Hindlimb muscle (tissue), 1 donor: ENCODE measurements at regions not wholly inside any gene's neighbourhood (a gene's known extent, or its start where the extent isn't known, plus 50 kb on each side); places are given as distances from the start of the nearest gene placed in this dataset.

Experiments
- DNase-seq: peaks from one replicate; pipeline ENCODE4 v3.0.0-alpha.2; 2013

DNA sequence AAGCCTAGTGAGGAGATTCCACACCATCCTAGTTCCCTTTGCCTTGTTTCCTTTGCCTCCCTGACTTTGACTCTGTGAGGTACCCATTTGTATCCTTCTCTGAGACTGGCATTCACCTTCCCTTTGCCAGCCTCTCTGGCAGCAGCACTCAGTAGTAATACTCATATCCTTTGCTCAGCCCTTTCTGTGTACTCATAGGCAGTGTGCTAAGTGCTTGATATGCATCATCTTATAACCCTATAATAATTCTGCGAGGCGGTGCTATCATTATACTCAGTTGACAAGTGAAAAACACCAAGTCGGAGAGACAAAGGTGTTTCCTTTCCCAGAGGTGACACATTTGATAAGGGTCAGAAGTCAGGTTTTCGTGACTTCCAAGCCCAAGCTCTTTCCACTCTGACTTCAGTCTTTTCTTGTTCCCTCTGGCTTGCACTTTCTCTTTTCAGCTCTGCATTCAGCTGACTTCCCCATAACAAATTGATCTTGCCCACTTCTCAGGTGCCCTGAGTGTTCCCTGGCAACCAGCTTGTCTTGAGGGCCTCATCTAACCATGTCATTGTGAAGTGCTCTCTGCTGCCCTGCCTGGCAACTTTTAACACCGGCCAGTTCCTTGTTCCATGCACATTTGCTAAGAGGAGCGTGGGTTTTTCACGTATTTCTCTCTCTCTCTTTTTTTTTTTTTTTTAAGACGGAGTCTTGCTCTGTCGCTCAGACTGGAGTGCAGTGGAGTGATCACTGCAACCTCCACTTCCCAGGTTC lies 94.5 kb upstream of the UPP2 start:
- no peak for DNase-seq

DNA sequence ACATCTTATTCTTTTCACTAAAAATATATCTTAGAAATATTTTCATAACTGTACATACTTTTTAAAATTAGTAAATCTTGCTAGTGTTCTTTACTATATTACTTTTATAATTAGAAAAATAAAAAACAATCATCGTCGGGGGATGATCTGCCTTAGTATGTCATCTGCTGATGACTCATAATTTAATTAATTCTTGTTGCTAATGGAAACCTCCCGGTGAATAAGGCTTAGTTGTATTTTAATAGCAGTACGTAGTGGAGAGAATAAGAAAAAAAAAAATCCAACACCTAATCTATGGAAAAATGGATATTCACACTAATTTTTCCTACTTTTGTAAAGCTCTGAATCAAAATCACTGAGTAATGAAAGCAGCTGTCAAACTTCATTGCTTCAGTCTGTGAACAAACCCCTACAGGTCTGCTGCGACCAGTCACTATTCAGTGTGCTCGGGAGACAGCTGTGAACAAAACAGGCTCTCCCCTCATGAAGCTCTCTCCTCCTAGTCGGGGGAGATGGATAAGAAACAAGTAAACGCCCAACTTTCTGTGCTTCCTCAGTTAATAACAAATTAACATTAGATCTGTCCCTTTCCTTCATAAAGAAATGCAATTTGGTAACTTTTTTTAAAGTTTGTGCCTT lies 97.4 kb upstream of the UPP2 start:
- no peak for DNase-seq

DNA sequence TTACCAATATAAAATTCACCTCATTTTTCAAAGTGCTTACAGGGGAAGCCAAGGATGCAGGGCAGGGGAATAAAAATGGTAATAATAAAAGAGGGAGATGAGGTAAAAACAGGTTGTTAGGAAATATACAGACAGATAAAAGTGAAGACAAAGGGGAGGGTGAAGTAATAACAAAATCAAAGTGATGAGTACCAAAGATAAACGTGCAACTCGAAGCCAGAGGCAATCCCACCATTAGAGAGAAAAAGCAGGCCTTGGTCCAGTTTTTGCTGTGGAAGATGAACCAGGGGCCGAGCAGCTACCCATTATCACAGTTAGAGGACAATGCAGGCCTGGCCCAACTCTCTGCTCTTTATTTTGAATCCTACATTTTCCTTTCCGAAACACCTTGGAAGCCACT lies 99.6 kb upstream of the UPP2 start:
- DNase-seq: no peak

DNA sequence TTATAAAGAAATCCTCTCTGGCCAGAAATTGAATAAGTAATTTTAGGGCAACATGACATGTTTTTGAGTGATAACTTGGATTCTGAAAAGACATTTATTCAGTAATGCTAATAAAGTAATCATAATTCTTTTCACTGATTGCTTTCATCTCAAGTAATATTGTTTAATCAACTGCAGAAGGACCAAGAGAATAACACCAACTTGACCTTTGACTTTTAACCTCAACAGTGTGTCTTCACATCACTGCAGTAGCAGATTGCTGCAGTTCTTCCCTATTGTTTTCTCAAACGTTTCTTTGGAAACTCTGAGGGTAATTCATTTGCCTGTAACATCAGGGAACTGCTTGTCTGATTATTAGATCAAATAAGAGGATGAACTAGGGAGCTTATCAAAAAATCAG lies 104.9 kb upstream of the UPP2 start:
- no peak for DNase-seq

DNA sequence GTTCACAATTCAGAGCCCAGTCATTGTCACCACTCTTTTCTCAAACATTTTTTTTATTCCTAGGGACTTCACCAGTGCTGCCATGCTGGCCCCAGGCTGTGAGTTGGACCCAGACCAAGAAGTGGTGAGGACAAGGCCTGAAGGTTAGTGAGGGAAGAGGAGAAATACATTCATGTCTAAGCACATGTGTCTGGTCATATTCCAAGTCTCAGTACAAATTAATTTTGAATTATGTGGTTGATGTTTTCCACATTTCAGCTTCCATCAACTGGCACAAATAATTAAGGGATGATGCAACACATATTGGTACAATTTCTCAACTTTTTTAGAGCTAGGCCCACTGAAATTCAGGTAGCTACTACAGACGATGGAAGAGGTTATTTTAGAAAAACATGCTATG lies 106.6 kb upstream of the UPP2 start:
- DNase-seq: no peak

DNA sequence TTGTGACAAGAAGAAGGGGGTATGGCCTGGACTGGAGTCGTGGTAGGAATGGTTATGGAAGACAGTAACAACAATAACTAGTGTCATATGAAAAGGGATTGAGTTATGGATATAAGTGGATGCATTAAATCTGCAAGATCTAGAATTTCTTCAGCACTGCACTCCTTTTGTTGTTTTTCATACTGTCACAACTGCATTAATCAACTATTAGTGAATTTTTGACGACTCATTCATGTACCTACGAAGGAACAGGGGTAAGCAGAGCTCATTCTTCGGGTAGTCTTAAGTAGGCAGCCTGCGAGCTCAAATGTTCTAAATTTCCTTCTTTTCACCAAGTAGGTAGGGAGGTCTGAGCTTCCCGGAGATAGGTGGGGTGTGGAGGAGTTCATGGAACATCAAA lies 109.7 kb upstream of the UPP2 start:
- DNase-seq: no peak

DNA sequence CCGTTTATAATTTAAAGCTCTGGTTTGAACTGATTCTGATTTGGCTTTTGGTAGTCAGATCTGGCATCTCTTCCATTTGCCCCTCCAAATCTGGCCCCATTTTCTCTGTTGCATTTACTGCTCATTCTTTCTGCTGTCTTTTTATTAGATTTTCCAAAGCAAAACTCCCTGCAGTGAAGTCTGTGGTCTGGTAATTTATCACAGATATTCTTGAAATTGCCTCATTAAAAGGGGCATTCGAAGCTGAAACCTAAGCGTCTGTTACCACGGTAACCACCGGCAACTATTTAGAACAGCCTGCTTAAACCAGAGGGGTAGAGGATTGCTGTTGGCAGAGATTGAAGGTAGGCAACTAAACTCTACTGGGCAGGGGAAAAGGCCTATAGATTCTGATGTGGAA lies 111.5 kb upstream of the UPP2 start:
- DNase-seq: no peak

DNA sequence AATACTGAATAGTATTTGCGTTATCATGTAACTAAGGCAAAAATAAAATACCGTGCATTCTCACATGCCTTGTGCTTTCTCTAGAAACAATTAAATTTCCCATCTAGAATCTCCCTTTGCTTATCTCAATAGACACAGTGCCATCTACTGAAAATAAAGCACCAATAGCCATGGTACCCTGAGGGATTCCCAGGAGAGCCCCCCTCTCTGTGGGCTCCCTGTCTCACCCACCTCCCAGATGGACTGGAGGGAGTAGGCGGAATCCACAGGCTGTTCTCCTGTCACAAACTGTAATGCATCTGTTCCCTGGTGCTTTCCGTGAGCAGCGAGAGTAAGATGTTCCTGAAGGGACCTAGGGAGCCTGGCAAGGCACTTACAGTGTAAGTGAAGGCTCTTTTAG lies 112.4 kb upstream of the UPP2 start:
- no peak for DNase-seq

DNA sequence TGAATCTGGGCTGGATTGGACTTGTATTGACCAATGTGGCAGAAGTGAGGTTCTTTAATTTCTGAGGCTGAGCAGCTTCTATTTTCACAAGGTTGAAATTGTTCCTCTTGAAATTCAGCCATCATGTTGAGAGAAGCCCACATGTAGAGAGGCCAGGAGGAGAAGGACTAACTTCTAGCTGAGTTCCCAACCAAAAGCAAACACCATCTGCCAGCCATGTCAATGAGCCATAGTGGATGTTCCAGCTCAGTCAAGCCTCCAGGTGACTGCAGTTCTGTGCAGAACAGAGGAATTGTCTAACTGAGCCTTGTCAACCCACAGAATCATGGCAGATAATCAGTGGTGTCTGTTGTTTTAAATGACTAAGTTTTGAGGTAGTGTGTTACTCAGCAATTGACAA lies 110.6 kb upstream of the ACVR1 start:
- no peak for DNase-seq

DNA sequence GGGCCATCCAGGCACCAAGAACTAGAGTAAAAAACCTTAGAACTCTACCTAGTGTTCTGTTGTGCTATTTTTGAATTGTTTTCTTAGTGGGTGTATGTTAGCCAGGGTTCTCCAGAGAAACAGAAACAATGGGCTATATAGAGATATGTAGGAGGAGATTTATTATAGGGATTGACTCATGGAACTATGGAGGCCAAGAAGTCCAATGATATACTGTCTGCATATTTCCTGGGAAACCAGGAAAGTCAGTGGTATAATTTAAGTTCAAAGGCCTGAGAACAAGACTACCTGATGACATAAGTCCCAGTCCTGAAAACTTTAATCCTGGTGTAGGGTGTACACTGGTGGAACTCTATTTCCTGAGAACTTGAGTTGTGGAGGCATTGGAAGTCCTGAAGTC lies 108.7 kb upstream of the ACVR1 start:
- no peak for DNase-seq

DNA sequence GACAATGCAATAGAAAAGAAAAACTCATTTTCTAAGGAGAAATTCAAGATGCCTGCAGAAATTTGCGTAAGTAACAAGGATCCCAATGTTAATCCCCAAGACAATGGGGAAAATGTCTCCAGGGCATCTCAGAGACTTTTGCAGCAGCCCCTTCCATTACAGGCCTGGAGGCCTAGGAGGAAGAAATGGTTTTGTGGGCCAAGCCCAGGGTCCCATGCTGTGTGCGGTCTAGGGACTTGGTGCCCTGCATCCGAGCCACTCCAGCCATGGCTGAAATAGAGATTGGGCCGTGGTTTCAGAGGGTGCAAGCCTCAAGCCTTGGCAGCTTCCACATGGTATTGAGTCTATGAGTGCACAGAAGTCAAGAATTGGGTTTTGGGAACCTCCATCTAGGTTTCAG lies 103.9 kb upstream of the ACVR1 start:
- DNase-seq: no peak

DNA sequence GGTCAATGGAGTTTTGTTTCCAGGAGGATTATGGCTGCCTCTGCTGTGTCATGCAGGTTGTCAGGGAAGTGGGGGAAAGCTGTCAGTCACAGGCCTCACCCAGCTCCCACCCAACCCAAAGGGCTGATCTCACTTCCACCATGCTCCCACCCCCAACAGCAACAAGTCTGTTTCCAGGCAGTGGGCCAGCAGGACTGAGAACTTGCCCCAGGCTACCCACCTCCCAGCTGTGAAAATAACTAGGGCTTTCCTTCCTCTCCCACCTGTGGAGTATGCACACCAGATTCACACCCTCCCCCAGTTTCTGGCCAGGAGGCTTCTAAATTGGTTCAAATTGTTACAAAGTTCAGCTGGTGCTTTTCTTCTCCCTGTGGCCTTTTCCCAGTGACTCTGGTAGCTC lies 95.6 kb upstream of the ACVR1 start:
- DNase-seq: no peak

DNA sequence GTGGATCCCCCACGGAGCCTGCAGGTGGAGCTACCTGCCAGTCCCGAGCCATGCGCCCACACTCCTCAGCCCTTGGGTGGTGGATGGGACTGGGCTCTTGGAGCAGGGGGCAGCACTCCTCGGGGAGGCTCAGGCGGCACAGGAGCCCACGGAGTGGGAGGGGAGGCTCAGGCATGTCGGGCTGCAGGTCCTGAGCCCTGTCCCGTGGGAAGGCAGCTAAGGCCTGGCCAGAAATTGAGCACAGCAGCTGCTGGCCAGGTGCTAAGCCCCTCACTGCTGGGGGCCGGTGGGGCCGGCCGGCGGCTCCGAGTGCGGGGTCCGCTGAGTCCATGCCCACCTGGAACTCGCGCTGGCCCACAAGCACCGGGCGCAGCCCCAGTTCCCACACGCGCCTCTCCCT lies 91.7 kb upstream of the ACVR1 start:
- DNase-seq: no peak

DNA sequence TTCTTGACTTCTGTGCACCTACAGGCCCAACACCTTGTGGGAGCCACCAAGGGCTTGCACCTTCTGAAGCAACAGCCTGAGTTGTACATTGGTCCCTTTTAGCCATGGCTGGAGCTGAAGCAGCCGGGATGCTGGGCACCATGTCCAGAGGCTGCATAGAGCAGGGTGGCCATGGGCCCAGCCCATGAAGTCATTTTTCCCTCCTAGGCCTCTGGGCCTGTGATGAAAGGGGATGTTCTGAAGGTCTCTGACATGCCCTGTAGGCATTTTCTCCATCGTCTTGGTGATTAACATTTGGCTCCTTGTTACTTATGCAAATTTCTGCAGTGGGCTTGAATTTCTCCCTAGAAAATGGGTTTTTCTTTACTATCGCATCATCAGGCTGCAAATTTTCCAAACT lies 83.1 kb upstream of the ACVR1 start:
- no peak for DNase-seq

DNA sequence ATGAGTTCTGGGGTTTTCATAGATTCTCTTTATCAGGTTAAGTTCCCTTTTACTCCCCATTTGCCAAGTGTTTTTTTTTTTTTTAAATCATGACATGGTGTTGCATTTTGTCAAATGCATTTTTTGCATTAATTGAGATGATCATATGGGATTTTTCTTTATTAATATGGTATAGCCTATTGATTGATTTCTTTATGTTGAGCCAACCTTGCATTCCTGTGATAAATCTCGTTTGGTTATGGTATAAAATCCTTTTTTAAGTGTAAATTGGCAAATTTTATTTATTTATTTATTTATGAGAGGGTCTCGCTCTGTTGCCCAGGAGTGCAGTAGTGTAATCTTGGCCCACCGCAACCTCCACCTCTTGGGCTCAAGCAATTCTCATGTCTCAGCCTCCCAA lies 81.5 kb upstream of the ACVR1 start:
- no peak for DNase-seq

DNA sequence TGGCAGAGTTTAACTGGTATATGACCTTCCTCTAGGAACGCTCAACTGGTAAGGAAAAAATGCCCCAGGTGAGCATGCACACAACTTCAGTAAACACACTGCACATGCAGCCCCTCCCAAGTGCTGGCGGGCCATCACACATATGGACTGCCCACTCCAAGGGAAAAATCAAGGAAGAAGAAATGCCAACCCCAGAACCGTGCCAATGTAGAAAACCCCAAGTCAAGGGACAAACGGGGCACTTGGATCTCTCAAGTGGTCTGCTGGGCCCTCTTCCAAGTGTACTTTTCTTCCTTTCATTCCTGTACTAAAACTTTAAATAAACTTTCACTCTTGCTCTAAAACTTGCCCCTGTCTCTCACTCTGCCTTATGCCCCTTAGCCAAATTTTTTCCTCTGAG lies 76.4 kb upstream of the ACVR1 start:
- DNase-seq: no peak

DNA sequence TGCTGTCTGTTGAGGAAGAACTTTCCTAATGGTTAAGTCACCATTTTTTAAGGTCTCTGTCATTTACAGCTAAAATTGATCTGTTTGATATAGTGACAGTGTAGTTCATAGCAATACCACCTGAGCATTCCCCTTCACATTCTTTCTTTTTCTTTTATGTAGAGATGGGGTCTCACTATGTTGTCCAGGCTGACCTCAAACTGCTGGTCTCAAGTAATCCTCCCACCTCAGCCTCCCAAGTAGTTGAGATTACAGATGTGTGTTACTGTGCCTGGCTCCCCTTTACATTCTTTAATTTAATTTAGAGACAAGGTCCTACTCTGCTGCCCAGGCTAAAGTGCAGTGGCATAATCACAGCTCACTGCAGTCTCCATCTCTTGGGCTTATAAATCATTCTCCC lies 72.7 kb upstream of the ACVR1 start:
- no peak for DNase-seq

DNA sequence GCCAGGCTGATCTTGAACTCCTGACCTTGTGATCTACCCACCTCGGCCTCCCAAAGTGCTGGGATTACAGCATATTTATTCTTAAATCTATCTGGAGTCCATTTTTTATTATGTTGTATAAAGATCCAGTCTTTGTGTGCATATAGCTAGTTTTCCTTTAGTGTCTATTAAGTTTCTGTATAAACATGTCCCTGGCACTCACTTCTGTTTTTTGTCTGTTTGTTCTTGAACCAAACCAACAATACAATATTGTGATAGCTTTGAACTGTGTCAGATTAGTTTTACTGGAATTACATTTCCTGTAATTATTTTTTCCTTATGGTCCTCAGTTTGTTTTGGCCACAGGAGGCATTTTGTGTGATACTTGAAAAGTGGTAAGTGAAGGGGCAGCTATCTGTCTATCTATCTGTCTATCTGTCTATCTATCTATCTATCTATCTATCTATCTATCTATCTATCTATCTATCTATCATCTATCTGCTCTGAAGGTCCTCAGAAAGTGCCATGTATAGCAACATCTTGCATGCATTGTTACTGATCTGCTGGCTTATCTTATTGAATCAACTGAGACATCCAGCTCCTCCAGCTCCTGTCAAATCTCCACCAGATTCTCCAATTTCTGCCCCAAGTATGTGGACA lies 70.9 kb upstream of the ACVR1 start:
- no peak for DNase-seq

DNA sequence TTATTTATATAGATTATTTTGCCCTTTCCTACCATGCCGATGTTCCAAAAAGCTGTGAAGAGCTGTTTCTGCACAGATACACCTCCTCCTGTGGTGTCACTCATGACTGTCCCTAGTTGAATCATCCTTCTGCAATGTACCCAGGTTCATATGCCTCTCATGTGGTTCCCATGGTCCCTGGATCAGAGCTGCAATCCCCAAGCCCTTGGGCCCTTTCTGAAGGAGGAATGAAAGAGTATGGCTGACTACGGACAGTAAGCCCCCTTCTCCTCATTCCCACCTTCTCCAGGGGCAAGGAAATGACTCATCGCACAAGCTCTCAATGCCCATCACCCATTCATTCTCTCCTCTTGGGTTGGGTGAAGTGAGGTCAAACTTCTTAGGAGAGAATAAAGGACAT lies 63.9 kb upstream of the ACVR1 start:
- DNase-seq: no peak

DNA sequence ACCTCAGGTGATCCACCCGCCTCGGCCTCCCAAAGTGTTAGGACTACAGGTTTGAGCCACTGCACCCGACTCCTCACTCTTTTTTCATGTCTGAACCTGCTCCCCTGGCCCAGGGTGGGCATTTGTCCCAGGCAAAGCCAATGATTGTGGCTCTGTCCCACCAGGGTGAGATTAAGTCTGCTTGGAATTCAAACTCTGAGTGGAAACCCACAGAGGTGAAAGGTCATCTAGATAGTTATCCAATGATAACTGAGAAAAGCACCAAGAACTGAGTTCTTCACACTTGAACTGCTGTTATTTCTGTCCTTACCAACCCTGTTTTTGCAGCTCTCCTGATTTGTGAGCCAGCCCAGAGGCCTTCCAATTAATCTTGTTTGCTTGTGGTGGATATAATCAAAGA lies 62.4 kb upstream of the ACVR1 start:
- DNase-seq: no peak

DNA sequence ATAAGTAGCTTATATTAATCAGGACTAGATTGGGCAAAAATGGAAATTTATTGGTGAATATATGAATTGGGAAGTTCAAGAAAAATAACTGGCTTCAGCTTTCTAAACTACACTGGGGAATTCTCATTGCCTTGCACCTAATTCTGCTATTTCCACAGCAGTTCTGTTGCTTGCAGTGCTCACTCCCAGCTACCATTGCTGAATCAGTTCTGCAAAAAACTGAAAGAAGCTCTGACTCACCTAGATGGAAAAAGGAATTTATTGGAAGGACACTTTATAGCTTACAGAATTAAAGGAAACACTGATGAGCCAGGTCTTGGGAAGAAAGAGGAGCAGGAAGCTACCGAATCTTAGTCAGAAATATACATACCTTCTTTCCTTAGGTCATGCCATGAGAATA lies 60.3 kb upstream of the ACVR1 start:
- no peak for DNase-seq

DNA sequence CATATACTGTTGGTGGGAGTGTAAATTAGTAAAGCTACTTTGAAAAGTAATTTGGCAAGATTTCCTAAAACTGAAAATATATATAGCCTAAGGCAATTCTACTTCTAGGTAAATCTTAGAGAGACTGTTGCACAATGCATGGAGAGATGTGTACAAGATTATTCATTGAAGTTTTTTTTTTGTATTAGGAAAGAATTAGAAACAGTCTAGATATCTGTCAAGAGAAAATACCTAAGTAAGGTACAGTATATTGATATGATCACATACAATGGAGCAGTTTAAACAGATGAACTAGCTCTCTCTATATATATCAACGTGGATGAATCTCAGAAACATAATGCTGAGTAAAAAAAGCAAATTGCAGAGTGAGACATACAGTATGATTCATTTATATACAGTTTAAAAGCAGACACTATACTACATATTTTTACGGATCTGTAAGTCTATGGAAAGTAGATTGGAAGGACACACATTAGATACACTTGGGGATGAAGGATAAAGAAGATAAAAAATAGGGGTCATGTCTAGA lies 59.3 kb upstream of the ACVR1 start:
- no peak for DNase-seq

DNA sequence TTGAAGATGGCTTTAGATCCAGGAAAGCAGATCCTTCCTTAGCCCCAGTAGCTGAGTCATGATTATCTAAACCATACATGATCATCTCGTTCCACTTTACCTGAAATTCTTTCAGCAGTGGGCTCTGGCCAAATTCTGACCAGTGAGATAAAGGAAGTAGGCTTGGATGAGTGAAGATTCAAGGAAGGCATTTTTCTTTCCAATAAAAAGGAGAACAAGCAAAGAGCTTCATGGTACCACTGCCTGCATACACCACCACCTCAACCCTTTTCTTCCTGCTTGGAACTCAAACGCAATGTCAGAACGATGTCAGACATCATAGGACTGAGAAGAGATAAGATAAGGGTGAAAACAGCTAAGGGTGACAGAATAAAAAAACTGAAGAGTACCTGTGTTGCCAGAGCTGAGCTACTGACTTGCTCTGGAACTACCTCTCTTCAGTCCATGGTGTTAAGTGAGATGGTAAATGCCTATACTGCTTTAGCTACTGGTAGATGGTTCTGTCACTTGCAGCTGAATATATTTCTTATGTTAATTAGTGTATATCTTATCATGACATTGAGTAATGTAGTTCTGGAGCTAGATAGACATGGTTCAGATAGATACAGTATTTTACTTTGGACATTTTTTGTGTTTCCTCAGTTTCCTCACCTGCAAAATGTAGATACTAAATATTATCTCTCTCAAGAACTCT lies 58.7 kb upstream of the ACVR1 start:
- no peak for DNase-seq
